Gastroesophageal sphincter (tissue), 3 donors: ENCODE measurements at regions not wholly inside any gene's neighbourhood (a gene's known extent, or its start where the extent isn't known, plus 50 kb on each side); places are given as distances from the start of the nearest gene placed in this dataset.

Source experiments
- CTCF ChIP-seq, 4 experiments: fragments of 200-600 bp in 2 of 4; fragments of 450-650 bp in 2 of 4; sonication (generic) in 1 of 4; IDR thresholded peaks; one replicate each; pipeline ENCODE4 v1.5.1; 2017 to 2019; ENCODE audit warnings: antibody characterized with exemption in 4 of 4, mild to moderate bottlenecking in 2 of 4, moderate library complexity in 2 of 4
- EP300 ChIP-seq: sonication (generic); formaldehyde crosslinking; IDR thresholded peaks from one replicate; pipeline ENCODE4 v1.6.1; 2017; ENCODE audit warnings: antibody characterized with exemption, mild to moderate bottlenecking
- POLR2A ChIP-seq, 2 donors: fragments of 450-650 bp; IDR thresholded peaks; one replicate each; pipeline ENCODE4 v1.6.1; 2017; ENCODE audit warnings: antibody characterized with exemption in 2 of 2, mild to moderate bottlenecking in 2 of 2, moderate library complexity in 1 of 2
- POLR2AphosphoS5 ChIP-seq: sonication (generic); formaldehyde crosslinking; IDR thresholded peaks from one replicate; pipeline ENCODE4 v1.6.1; 2017; ENCODE audit warnings: antibody characterized with exemption

GRCh38 chr2:188158337-188159100, 133.2 kb upstream of the GULP1 start:
- no peak for TF ChIP-seq CTCF (IDR thresholded peaks at IDR 0.05)
- TF ChIP-seq POLR2A (IDR thresholded peaks at IDR 0.05): no peak
- no peak for TF ChIP-seq POLR2AphosphoS5
- TF ChIP-seq EP300: no peak
